GM12865 (cell line): ENCODE measurements at regions not wholly inside any gene's neighbourhood (a gene's known extent, or its start where the extent isn't known, plus 50 kb on each side); places are given as distances from the start of the nearest gene placed in this dataset.
A peak's percentile ranks its signal among the peaks of the same experiment; 100 is the strongest.
"Not testable (repeated sequence)": the region's sequence is repeated elsewhere in the genome, so short reads cannot be mapped to it uniquely, and the experiment has no call there.

Experiments
- DNase-seq: peaks from one replicate; pipeline ENCODE4 v3.0.0; 2010; ENCODE audit warnings: low read depth
- H3K4me3 ChIP-seq: 2 replicates; pipeline ENCODE4 v1.5.1; 2011; ENCODE audit warnings: mild to moderate bottlenecking, low read depth, low read length, control low read depth
- CTCF ChIP-seq: IDR thresholded peaks from 2 replicates; pipeline ENCODE4 v1.5.1; 2011; ENCODE audit warnings: low read length, control low read depth, low read depth, inconsistent platforms; ENCODE audit not compliant: insufficient read depth; ENCODE audit errors: missing control alignments

DNA sequence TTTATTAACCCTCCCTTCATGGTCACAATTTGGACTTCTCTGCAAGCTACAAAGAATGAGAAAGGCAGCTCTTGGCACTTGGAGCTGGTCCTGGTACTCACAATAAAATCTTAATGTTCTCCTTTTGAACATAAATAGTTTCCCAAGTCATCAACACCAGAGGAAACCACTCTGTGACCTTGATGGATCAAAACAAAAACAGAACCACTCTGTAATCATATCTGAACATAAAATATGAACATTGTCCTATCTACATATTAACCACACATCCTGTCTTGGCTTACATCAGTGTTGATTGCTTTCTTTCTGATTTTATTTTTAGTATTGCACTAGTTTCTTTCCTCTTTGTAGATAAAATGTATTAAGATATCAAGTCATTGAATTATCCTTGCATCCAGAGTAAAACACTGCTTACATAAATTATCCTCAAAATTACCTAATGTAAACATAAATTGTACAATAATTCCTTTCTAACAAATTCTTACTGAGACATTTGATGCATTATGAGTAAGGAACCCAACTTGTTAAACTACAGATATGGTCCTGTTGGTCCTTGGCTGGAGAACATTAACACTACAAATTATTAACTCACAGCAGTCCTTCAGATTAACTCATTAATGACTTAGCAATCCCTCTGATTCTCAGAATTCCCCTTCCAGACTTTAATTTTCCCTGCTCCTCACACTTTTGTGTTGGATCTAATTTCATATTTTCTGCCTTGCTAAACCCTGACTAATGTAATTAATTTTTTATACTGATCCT is 860.5 kb downstream of the DIPK2A start:
- no peak for DNase-seq
- no peak overlapping the region for H3K4me3 ChIP-seq
- TF ChIP-seq CTCF: no peak

GRCh38 chr3:144839991-144840390 is 868.4 kb downstream of the DIPK2A start:
- no peak for TF ChIP-seq CTCF
- no peak for DNase-seq
- H3K4me3 ChIP-seq: no peak overlapping the region

- H3K4me3 ChIP-seq: no peak overlapping the region
- no peak for DNase-seq
- no peak for TF ChIP-seq CTCF
Measured at GRCh38 chr3:144840866-144841265, 869.2 kb downstream of the DIPK2A start.

DNA sequence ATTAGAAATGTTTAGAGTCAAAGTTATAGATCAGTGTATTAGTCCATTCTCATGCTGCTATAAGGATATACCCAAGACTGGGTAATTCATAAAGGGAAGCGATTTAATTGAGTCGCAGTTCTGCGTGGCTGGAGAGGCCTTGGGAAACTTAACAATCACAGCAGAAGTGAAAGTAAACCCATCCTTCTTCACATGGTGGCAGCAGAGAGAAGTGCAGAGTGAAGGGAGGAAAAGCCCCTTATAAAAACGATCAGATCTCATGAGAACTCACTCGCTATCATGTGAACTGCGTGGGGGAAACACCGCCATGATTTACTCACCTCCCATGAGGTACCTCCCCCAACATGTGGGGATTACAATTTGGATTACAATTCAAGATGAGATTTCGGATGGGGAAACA is 871.5 kb downstream of the DIPK2A start:
- DNase-seq: no peak
- no peak for TF ChIP-seq CTCF
- H3K4me3 ChIP-seq: no peak overlapping the region

- TF ChIP-seq CTCF: no peak
- no peak overlapping the region for H3K4me3 ChIP-seq
- no peak for DNase-seq
Measured at GRCh38 chr3:144852999-144853398, 881.4 kb downstream of the DIPK2A start.

- DNase-seq, H3K4me3 ChIP-seq: not testable (repeated sequence)
Measured at GRCh38 chr3:144854020-144854419, 882.4 kb downstream of the DIPK2A start.

GRCh38 chr3:144859161-144859560 is 887.5 kb downstream of the DIPK2A start:
- no peak for TF ChIP-seq CTCF
- peak; percentile 43 for DNase-seq
- no peak overlapping the region for H3K4me3 ChIP-seq

GRCh38 chr3:144864646-144865045 is 893.0 kb downstream of the DIPK2A start:
- DNase-seq: no peak
- no peak overlapping the region for H3K4me3 ChIP-seq
- no peak for TF ChIP-seq CTCF
